DOHH2 (cell line): ENCODE measurements at regions not wholly inside any gene's neighbourhood (a gene's known extent, or its start where the extent isn't known, plus 50 kb on each side); places are given as distances from the start of the nearest gene placed in this dataset.

ENCODE experiments used
- EZH2phosphoT487 ChIP-seq: fragments of 200-600 bp; sonication (generic); IDR thresholded peaks from 2 replicates; pipeline ENCODE4 v1.6.1; 2017; ENCODE audit warnings: borderline replicate concordance, mild to moderate bottlenecking, antibody characterized with exemption, low read length, moderate library complexity, mixed read lengths
- TF ChIP-seq, protein P1 (sequence below): fragments of 200-600 bp; sonication (generic); IDR thresholded peaks from one replicate; pipeline ENCODE4 v1.5.1; 2014; ENCODE audit warnings: antibody characterized with exemption, mild to moderate bottlenecking, low read depth, low read length; ENCODE audit not compliant: poor library complexity, severe bottlenecking

DNA sequence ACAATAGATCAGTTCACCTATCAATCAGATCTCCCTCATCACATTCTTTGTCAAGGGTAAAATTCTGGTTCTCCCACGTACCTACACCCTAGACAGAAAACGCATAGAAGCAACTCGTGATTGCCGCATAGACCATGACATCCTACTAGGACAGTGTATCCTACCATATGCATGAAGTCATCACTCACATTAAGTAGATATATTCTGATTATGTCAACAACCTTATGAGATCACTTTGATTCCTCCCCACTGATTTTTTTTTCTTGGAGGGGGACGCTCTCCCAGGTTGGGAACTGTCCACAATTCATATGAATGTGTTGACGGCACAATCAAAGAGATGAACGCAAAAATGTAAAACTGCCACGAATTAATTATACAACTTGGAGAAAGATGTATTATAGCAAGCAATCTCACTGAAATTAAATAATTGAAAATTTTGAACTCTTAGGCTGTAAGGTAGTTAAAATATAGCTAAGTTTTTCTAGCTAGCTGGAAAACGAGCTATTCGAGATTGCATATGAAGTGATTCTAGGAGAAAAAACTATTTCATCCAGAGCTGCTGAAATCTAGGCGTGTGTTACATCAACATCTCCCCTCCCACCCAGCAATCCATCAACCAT, 82.5 kb upstream of the CCDC28A start:
- TF ChIP-seq, protein P1, sequence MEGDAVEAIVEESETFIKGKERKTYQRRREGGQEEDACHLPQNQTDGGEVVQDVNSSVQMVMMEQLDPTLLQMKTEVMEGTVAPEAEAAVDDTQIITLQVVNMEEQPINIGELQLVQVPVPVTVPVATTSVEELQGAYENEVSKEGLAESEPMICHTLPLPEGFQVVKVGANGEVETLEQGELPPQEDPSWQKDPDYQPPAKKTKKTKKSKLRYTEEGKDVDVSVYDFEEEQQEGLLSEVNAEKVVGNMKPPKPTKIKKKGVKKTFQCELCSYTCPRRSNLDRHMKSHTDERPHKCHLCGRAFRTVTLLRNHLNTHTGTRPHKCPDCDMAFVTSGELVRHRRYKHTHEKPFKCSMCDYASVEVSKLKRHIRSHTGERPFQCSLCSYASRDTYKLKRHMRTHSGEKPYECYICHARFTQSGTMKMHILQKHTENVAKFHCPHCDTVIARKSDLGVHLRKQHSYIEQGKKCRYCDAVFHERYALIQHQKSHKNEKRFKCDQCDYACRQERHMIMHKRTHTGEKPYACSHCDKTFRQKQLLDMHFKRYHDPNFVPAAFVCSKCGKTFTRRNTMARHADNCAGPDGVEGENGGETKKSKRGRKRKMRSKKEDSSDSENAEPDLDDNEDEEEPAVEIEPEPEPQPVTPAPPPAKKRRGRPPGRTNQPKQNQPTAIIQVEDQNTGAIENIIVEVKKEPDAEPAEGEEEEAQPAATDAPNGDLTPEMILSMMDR, result no peak
- no peak for TF ChIP-seq EZH2phosphoT487
